Endothelial cell (in vitro differentiated cells): ENCODE measurements at regions not wholly inside any gene's neighbourhood (a gene's known extent, or its start where the extent isn't known, plus 50 kb on each side); places are given as distances from the start of the nearest gene placed in this dataset.

ENCODE experiments used
- DNase-seq: peaks from one replicate; pipeline ENCODE4 v3.0.0; 2021; ENCODE audit warnings: low spot score
- H3K27ac Mint-ChIP-seq: one replicate; pipeline ENCODE4 v1.8.0; 2021; ENCODE audit warnings: mixed read lengths, inconsistent platforms; ENCODE audit not compliant: unreplicated experiment
- H3K27me3 Mint-ChIP-seq: one replicate; pipeline ENCODE4 v1.8.0; 2021; ENCODE audit warnings: mild to moderate bottlenecking, moderate library complexity, mixed read lengths, inconsistent platforms; ENCODE audit not compliant: unreplicated experiment
- H3K36me3 Mint-ChIP-seq: one replicate; pipeline ENCODE4 v1.8.0; 2021; ENCODE audit warnings: mild to moderate bottlenecking, low read depth, mixed read lengths, inconsistent platforms; ENCODE audit not compliant: unreplicated experiment
- H3K4me1 Mint-ChIP-seq: one replicate; pipeline ENCODE4 v1.8.0; 2021; ENCODE audit warnings: mild to moderate bottlenecking, mixed read lengths, inconsistent platforms; ENCODE audit not compliant: unreplicated experiment
- H3K4me3 Mint-ChIP-seq: one replicate; pipeline ENCODE4 v1.8.0; 2021; ENCODE audit warnings: mild to moderate bottlenecking, mixed read lengths, inconsistent platforms; ENCODE audit not compliant: unreplicated experiment
- H3K9me3 Mint-ChIP-seq: one replicate; pipeline ENCODE4 v1.8.0; 2021; ENCODE audit warnings: mixed read lengths, inconsistent platforms; ENCODE audit not compliant: unreplicated experiment
- TF ChIP-seq, protein P1 (sequence below): fragments of 200-600 bp; sonication (generic); IDR thresholded peaks from one replicate; pipeline ENCODE4 v1.5.0; 2021; ENCODE audit warnings: antibody characterized with exemption; ENCODE audit not compliant: unreplicated experiment

DNA sequence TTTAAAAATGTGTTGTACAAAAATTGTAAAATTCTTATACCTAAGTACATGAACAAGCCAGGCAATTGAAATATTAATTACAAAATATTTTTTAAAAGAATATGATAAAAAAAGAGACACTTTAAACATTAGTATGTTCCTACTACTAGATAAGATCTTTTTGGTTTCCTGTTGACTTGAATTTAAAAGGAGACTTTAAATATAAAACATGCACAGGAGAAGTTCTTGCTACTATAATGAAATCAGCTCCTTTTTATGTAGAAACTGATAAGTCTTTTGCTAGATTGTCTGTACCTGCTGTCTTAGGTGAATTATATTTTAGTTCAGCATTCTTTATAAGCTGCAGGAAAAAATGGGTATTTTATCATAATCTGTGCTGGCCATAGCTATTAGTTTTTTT, 140.2 kb downstream of the TNFSF13B start:
- Mint-ChIP-seq H3K4me1 (peaks cover 3% of the 10 kb centered on the region), H3K9me3 (no peaks in the 10 kb centered on the region)

DNA sequence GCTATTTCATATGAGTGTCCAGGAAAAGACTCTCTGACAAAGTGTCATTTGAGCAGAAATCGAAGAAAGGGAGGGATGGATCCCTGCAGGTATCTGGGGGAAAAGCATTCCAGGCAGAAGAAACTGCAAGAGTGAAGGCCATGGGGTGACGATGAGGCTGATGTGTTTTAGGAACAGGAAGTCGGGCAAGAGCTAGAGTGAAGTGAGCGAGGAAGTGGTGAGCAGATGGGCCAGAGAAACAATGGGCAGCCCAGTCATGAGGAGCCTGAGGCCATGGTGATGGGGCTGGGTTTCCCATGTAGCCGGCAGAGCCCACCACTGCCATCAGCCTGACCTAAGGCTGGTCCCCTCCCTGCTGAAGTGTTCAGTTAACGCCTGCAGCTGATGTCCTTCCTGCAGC, 150.2 kb downstream of the TNFSF13B start:
- H3K4me3 Mint-ChIP-seq = no peak overlapping the region
- H3K36me3 Mint-ChIP-seq = no peaks in the 10 kb centered on the region
- no peak overlapping the region for H3K27ac Mint-ChIP-seq
- TF ChIP-seq, protein P1, sequence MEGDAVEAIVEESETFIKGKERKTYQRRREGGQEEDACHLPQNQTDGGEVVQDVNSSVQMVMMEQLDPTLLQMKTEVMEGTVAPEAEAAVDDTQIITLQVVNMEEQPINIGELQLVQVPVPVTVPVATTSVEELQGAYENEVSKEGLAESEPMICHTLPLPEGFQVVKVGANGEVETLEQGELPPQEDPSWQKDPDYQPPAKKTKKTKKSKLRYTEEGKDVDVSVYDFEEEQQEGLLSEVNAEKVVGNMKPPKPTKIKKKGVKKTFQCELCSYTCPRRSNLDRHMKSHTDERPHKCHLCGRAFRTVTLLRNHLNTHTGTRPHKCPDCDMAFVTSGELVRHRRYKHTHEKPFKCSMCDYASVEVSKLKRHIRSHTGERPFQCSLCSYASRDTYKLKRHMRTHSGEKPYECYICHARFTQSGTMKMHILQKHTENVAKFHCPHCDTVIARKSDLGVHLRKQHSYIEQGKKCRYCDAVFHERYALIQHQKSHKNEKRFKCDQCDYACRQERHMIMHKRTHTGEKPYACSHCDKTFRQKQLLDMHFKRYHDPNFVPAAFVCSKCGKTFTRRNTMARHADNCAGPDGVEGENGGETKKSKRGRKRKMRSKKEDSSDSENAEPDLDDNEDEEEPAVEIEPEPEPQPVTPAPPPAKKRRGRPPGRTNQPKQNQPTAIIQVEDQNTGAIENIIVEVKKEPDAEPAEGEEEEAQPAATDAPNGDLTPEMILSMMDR = no peak
- no peaks in the 10 kb centered on the region for H3K9me3 Mint-ChIP-seq
- no peak for DNase-seq
- peaks cover 3% of the 10 kb centered on the region for H3K27me3 Mint-ChIP-seq
- H3K4me1 Mint-ChIP-seq = peaks cover 5% of the 10 kb centered on the region

More for the DNA sequence above, 140.2 kb downstream of the TNFSF13B start:
- TF ChIP-seq, protein P1 = no peak
- Mint-ChIP-seq H3K27ac (no peak overlapping the region), H3K4me3 (no peak overlapping the region), H3K36me3 (no peaks in the 10 kb centered on the region), H3K27me3 (no peaks in the 10 kb centered on the region)
- no peak for DNase-seq

DNA sequence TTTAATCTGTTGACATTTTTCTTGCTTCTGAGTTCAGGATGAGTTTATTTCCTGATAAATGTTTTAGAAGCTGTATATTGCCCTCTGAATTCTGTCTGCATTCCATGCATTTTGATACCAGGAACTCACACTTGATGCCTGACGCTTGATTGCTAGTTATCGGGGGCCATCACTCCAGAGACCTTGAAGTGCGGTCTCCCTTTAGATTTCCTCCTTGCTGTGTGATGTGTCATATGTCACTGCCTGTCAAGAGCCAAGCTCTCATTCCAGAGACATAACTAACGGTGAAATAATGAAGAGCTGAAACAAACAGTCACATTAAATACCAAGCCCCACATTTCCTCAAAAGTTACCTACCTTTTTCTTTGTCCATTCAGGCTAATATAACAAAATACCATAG, 155.5 kb downstream of the TNFSF13B start:
- H3K36me3 Mint-ChIP-seq = no peaks in the 10 kb centered on the region
- peaks cover 5% of the 10 kb centered on the region for H3K27me3 Mint-ChIP-seq
- H3K4me1 Mint-ChIP-seq = no peaks in the 10 kb centered on the region
- H3K27ac Mint-ChIP-seq = no peak overlapping the region
- H3K9me3 Mint-ChIP-seq = no peaks in the 10 kb centered on the region
- TF ChIP-seq, protein P1 = no peak
- no peak for DNase-seq
- H3K4me3 Mint-ChIP-seq = no peak overlapping the region

DNA sequence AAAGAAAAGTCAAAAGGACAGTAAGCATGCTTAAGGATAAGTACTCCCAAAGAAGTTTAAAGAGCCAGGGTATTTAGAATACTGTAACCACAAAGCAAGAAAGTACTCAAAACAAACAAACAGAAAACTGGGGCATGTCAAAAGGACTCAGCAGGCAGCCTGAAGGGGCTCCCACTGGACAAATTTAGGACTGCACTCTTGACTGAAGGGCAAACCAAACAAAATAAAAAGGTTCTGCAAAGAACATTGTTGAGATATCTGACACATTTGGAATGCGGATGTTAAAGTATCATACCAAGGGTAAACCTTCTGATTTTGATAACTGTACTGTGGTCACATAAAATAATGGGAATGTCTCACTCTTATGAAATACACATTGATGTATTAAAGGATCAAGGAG, 157.4 kb downstream of the TNFSF13B start:
- H3K4me1 Mint-ChIP-seq = no peaks in the 10 kb centered on the region
- TF ChIP-seq, protein P1 = no peak
- H3K4me3 Mint-ChIP-seq = no peak overlapping the region
- H3K27me3 Mint-ChIP-seq = peaks cover 5% of the 10 kb centered on the region
- H3K36me3 Mint-ChIP-seq = no peaks in the 10 kb centered on the region
- no peak overlapping the region for H3K27ac Mint-ChIP-seq
- no peaks in the 10 kb centered on the region for H3K9me3 Mint-ChIP-seq
- DNase-seq = no peak

DNA sequence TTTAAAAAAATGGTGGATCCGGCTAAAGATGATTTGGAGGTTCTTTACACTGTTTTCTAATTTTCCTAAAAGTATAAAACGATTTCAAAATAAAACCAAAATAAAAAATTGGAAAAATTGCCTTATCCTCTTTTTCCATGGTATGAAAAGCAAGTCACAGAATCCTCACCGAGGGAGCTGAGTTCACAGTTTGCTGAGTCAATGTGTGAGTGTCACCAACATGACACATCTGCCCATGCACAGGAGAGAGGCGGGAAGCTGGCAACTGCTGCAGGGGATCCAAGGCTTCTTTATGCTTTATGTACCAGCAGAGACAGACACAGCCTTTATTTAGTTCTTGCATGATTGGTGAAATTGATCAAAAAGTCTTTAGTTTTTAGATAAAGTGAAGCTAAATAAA, 157.8 kb downstream of the TNFSF13B start:
- Mint-ChIP-seq H3K27ac (no peak overlapping the region), H3K4me1 (no peaks in the 10 kb centered on the region), H3K9me3 (no peaks in the 10 kb centered on the region), H3K27me3 (peaks cover 5% of the 10 kb centered on the region), H3K36me3 (no peaks in the 10 kb centered on the region), H3K4me3 (no peak overlapping the region)
- no peak for DNase-seq
- TF ChIP-seq, protein P1 = no peak
